ENCODE measurements at regions not wholly inside any gene's neighbourhood (a gene's known extent, or its start where the extent isn't known, plus 50 kb on each side); places are given as distances from the start of the nearest gene placed in this dataset.

DNA sequence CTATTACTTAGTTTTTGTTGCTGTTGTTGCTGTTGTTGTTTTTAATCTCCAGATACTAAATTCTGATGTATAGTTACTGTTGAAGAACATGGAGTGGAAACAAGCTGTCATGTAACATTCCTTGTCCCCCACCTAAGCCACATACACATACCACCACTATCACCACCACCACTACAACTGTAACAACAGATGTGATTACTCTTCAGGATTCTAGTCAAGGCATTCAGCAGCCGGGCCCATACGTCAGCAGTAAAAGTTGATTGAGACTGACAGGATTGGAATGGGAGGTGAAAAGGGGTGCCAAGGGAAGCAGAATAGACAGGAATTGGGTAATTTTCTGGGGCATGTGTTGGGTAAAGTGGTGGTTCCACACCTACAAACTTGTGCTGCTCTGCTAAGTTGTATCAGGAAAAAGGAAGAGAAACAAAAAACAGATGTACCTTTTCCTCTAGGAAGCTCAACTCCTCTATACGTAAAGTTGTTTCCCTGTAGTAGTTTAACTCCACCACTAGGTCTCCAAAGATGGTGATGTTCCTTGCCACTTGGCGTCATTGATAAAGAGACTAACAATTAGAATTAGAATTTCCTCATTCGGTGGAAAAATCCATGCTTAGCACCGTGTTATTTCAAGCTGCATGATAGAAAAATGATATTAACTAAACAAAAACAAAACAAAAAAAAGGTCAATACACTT lies 138.6 kb downstream of the ARRDC3 start:
- TF ChIP-seq, protein P1, sequence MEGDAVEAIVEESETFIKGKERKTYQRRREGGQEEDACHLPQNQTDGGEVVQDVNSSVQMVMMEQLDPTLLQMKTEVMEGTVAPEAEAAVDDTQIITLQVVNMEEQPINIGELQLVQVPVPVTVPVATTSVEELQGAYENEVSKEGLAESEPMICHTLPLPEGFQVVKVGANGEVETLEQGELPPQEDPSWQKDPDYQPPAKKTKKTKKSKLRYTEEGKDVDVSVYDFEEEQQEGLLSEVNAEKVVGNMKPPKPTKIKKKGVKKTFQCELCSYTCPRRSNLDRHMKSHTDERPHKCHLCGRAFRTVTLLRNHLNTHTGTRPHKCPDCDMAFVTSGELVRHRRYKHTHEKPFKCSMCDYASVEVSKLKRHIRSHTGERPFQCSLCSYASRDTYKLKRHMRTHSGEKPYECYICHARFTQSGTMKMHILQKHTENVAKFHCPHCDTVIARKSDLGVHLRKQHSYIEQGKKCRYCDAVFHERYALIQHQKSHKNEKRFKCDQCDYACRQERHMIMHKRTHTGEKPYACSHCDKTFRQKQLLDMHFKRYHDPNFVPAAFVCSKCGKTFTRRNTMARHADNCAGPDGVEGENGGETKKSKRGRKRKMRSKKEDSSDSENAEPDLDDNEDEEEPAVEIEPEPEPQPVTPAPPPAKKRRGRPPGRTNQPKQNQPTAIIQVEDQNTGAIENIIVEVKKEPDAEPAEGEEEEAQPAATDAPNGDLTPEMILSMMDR (IDR thresholded peaks at IDR 0.05; ENCODE audit: low read depth, low read length), result no peak
- no peak for TF ChIP-seq EZH2phosphoT487 (IDR thresholded peaks at IDR 0.05; ENCODE audit: low read depth)

Measured in OCI-LY3 (cell line).